PFSK-1 (cell line): ENCODE measurements at regions not wholly inside any gene's neighbourhood (a gene's known extent, or its start where the extent isn't known, plus 50 kb on each side); places are given as distances from the start of the nearest gene placed in this dataset.

Experiments used
- FOXP2 ChIP-seq: optimal IDR thresholded peaks from 2 replicates; pipeline ENCODE3; 2011; ENCODE audit warnings: borderline replicate concordance, control low read depth, inconsistent platforms; ENCODE audit not compliant: insufficient read depth; ENCODE audit errors: extremely low read length, extremely low read depth
- POLR2AphosphoS5 ChIP-seq: IDR thresholded peaks from 2 replicates; pipeline ENCODE4 v1.6.1; 2012; ENCODE audit warnings: low read depth, mild to moderate bottlenecking, control low read depth, low read length, moderate library complexity
- REST ChIP-seq, 2 experiments: IDR thresholded peaks; 2 replicates each; pipeline versions ENCODE4 v1.6.1 to v1.8.0; 2011 to 2012; ENCODE audit warnings: low read depth in 2 of 2, low read length in 2 of 2, control low read depth in 1 of 2, inconsistent platforms in 1 of 2, mild to moderate bottlenecking in 1 of 2, moderate library complexity in 1 of 2; ENCODE audit not compliant: insufficient read depth in 1 of 2
- SIN3A ChIP-seq: IDR thresholded peaks from 2 replicates; pipeline ENCODE4 v1.6.1; 2012; ENCODE audit warnings: mild to moderate bottlenecking, low read length, moderate library complexity, borderline replicate concordance; ENCODE audit not compliant: insufficient read depth
- TAF1 ChIP-seq: IDR thresholded peaks from 2 replicates; pipeline ENCODE4 v1.6.1; 2012; ENCODE audit warnings: low read length, control low read depth, borderline replicate concordance; ENCODE audit not compliant: insufficient read depth

- TF ChIP-seq REST (IDR thresholded peaks at IDR 0.05; ENCODE audit: insufficient read depth in 1 of 2, low read depth in 2 of 2, low read length in 2 of 2): no peak
- TF ChIP-seq SIN3A: no peak
- no peak for TF ChIP-seq POLR2AphosphoS5
- no peak for TF ChIP-seq FOXP2
- no peak for TF ChIP-seq TAF1
Measured at GRCh38 chr4:137952116-137952515, 290.0 kb downstream of the SLC7A11 start.

- TF ChIP-seq SIN3A (no peak), POLR2AphosphoS5 (no peak), REST (IDR thresholded peaks at IDR 0.05; ENCODE audit: insufficient read depth in 1 of 2, low read depth in 2 of 2, low read length in 2 of 2) (no peak), FOXP2 (no peak)
Measured at GRCh38 chr4:137950286-137950685, 291.9 kb downstream of the SLC7A11 start.

GRCh38 chr4:137949746-137950145, 292.4 kb downstream of the SLC7A11 start:
- TF ChIP-seq POLR2AphosphoS5: no peak
- TF ChIP-seq REST (IDR thresholded peaks at IDR 0.05; ENCODE audit: insufficient read depth in 1 of 2, low read depth in 2 of 2, low read length in 2 of 2): no peak
- TF ChIP-seq TAF1: no peak
- no peak for TF ChIP-seq SIN3A
- TF ChIP-seq FOXP2: no peak

GRCh38 chr4:137946453-137947174, 295.5 kb downstream of the SLC7A11 start:
- TF ChIP-seq SIN3A (no peak), FOXP2 (no peak), POLR2AphosphoS5 (no peak), REST (IDR thresholded peaks at IDR 0.05; ENCODE audit: insufficient read depth in 1 of 2, low read depth in 2 of 2, low read length in 2 of 2) (no peak), TAF1 (no peak)
